ENCODE measurements at regions not wholly inside any gene's neighbourhood (a gene's known extent, or its start where the extent isn't known, plus 50 kb on each side); places are given as distances from the start of the nearest gene placed in this dataset.

DNA sequence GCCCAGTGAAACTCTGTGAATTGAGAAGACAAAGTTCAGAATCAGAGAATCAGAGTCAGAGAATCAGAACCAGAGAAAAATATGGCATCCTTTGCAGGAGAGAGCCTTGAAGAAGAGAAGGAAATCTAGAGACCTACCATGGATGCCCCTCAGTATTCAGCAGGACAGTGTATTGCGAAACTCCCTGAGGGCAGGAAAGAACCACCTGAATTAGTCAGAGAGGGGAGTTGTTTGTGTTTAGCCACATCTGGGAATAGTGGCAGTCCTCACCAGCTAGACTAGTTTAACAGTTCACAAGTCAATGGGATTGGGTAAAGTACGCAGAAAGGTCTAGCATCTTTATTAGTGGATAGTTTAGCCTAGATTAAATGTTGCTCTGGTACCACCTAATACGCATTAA lies 1252.9 kb downstream of the CDY2B start:
- H3K79me2 ChIP-seq (ENCODE audit: insufficient read depth, low read length): no peaks in the 10 kb centered on the region
- no peak overlapping the region for H3K4me2 ChIP-seq (replicated peaks; ENCODE audit: extremely low read depth, low read length, poor library complexity, severe bottlenecking)
- WGBS (ENCODE audit: insufficient coverage): no CpG with 5 or more reads among the region's 3 CpGs
- no peaks in the 10 kb centered on the region for H3K9me3 ChIP-seq (replicated peaks in 1 of 2; ENCODE audit: control insufficient read depth in 1 of 2, insufficient read depth in 1 of 2, low read length in 2 of 2)
- peaks cover 0 to 2% (median 0%) of the 10 kb centered on the region in 7 donors for H3K9me3 Mint-ChIP-seq
- H3K36me3 ChIP-seq (replicated peaks in 1 of 2; ENCODE audit: control insufficient read depth in 1 of 2, insufficient read depth in 2 of 2, low read length in 2 of 2): no peaks in the 10 kb centered on the region
- intact Hi-C loops (cut with micrococcal nuclease): no loop called here
- no peak overlapping the region for H3K4me3 ChIP-seq (replicated peaks in 1 of 3; ENCODE audit: low read depth in 2 of 3, low read length in 3 of 3)
- no peaks in the 10 kb centered on the region for H3K27me3 ChIP-seq (ENCODE audit: control insufficient read depth in 2 of 2, insufficient read depth in 2 of 2, low read length in 2 of 2)
- H3K9ac ChIP-seq (ENCODE audit: insufficient read depth, low read length, poor library complexity, severe bottlenecking): no peak overlapping the region
- no peak overlapping the region for H3K27ac ChIP-seq (ENCODE audit: low read depth in 1 of 2, low read length in 2 of 2)
- no peak overlapping the region for H2AFZ ChIP-seq (ENCODE audit: insufficient read depth, low read depth, low read length, poor library complexity, severe bottlenecking)
- TF ChIP-seq, protein P1, sequence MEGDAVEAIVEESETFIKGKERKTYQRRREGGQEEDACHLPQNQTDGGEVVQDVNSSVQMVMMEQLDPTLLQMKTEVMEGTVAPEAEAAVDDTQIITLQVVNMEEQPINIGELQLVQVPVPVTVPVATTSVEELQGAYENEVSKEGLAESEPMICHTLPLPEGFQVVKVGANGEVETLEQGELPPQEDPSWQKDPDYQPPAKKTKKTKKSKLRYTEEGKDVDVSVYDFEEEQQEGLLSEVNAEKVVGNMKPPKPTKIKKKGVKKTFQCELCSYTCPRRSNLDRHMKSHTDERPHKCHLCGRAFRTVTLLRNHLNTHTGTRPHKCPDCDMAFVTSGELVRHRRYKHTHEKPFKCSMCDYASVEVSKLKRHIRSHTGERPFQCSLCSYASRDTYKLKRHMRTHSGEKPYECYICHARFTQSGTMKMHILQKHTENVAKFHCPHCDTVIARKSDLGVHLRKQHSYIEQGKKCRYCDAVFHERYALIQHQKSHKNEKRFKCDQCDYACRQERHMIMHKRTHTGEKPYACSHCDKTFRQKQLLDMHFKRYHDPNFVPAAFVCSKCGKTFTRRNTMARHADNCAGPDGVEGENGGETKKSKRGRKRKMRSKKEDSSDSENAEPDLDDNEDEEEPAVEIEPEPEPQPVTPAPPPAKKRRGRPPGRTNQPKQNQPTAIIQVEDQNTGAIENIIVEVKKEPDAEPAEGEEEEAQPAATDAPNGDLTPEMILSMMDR (IDR thresholded peaks at IDR 0.05): no peak
- H3K27ac Mint-ChIP-seq: no peak overlapping the region
- DNase-seq: no peak
- H3K27me3 Mint-ChIP-seq (ENCODE audit: low read depth in 3 of 3): no peaks in the 10 kb centered on the region
- H3K4me3 Mint-ChIP-seq: no peak overlapping the region
- no peaks in the 10 kb centered on the region for H4K20me1 ChIP-seq (ENCODE audit: insufficient read depth, low read length)
- H3K4me1 Mint-ChIP-seq: no peaks in the 10 kb centered on the region
- no peaks in the 10 kb centered on the region for H3K4me1 ChIP-seq (ENCODE audit: control insufficient read depth in 1 of 2, insufficient read depth in 2 of 2, low read length in 2 of 2)
- H3K36me3 Mint-ChIP-seq: no peaks in the 10 kb centered on the region

DNA sequence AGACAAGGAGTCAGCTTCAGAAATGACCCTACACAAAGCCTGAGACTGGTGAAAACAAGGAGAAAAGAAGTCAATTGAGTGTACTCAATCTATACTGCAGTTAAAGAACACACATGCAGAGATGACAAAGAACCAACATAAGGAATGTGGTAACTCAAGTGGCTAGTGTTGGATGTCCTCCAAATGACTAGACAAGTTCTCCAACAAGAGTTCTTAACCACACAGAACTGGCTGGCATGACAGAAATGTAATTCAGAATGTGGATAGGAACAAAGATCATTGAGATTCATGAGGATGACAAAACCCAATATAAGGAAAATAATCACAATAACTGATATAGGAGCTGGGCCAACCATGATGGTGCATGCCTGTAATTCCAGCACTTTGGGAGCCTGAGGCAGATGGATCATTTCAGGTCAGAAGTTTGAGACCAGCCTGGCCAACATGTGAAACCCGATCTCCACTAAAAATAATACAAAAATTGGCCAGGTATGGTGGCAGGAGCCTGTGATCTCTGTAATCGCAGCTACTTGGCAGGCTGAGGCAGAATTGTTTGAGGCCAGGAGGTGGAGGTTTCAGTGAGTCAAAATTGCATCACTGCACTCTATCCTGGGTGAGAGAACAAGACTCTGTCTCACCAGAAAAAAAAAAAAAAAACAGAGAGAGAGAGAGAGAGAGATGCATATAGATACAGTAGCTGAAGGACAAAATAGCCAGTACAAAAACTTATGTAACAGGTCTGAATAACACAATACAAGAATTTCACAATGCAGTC lies 1263.6 kb downstream of the CDY2B start:
- TF ChIP-seq, protein P1 (IDR thresholded peaks at IDR 0.05): no peak
- H3K27me3 ChIP-seq (ENCODE audit: control insufficient read depth in 2 of 2, insufficient read depth in 2 of 2, low read length in 2 of 2): no peaks in the 10 kb centered on the region
- no peaks in the 10 kb centered on the region for H3K36me3 ChIP-seq (replicated peaks in 1 of 2; ENCODE audit: control insufficient read depth in 1 of 2, insufficient read depth in 2 of 2, low read length in 2 of 2)
- H3K36me3 Mint-ChIP-seq: no peaks in the 10 kb centered on the region
- H3K79me2 ChIP-seq (ENCODE audit: insufficient read depth, low read length): no peaks in the 10 kb centered on the region
- H3K4me1 ChIP-seq (ENCODE audit: control insufficient read depth in 1 of 2, insufficient read depth in 2 of 2, low read length in 2 of 2): no peaks in the 10 kb centered on the region
- DNase-seq: no peak
- H2AFZ ChIP-seq (ENCODE audit: insufficient read depth, low read depth, low read length, poor library complexity, severe bottlenecking): no peak overlapping the region
- no peak overlapping the region for H3K27ac ChIP-seq (ENCODE audit: low read depth in 1 of 2, low read length in 2 of 2)
- H3K9me3 Mint-ChIP-seq: peaks cover 0 to 1% (median 0%) of the 10 kb centered on the region in 7 donors
- intact Hi-C loops (cut with micrococcal nuclease): no loop called here
- no peaks in the 10 kb centered on the region for H4K20me1 ChIP-seq (ENCODE audit: insufficient read depth, low read length)
- no peak overlapping the region for H3K4me2 ChIP-seq (replicated peaks; ENCODE audit: extremely low read depth, low read length, poor library complexity, severe bottlenecking)
- H3K4me3 ChIP-seq (replicated peaks in 1 of 3; ENCODE audit: low read depth in 2 of 3, low read length in 3 of 3): no peak overlapping the region
- no CpG with 5 or more reads among the region's 2 CpGs for WGBS (ENCODE audit: insufficient coverage)
- H3K4me1 Mint-ChIP-seq: no peaks in the 10 kb centered on the region
- H3K9ac ChIP-seq (ENCODE audit: insufficient read depth, low read length, poor library complexity, severe bottlenecking): no peak overlapping the region
- no peak overlapping the region for H3K4me3 Mint-ChIP-seq
- no peak overlapping the region for H3K27ac Mint-ChIP-seq
- H3K27me3 Mint-ChIP-seq (ENCODE audit: low read depth in 3 of 3): no peaks in the 10 kb centered on the region
- no peaks in the 10 kb centered on the region for H3K9me3 ChIP-seq (replicated peaks in 1 of 2; ENCODE audit: control insufficient read depth in 1 of 2, insufficient read depth in 1 of 2, low read length in 2 of 2)
